Right renal pelvis (tissue), 4 donors: ENCODE measurements at regions not wholly inside any gene's neighbourhood (a gene's known extent, or its start where the extent isn't known, plus 50 kb on each side); places are given as distances from the start of the nearest gene placed in this dataset.

Experiments used
- DNase-seq, 4 donors: peaks; one replicate each; pipeline ENCODE4 v3.0.0-alpha.2; 2013; ENCODE audit warnings: low read depth in 4 of 4, low spot score in 3 of 4, missing footprints in 1 of 4

GRCh38 chr22:49025791-49026493 lies 801.7 kb downstream of the BRD1 start:
- DNase-seq: no peak

- DNase-seq: no peak
Measured at GRCh38 chr22:49024775-49025440, 802.8 kb downstream of the BRD1 start.

- no peak for DNase-seq
Measured at GRCh38 chr22:49023879-49024774, 803.5 kb downstream of the BRD1 start.

DNA sequence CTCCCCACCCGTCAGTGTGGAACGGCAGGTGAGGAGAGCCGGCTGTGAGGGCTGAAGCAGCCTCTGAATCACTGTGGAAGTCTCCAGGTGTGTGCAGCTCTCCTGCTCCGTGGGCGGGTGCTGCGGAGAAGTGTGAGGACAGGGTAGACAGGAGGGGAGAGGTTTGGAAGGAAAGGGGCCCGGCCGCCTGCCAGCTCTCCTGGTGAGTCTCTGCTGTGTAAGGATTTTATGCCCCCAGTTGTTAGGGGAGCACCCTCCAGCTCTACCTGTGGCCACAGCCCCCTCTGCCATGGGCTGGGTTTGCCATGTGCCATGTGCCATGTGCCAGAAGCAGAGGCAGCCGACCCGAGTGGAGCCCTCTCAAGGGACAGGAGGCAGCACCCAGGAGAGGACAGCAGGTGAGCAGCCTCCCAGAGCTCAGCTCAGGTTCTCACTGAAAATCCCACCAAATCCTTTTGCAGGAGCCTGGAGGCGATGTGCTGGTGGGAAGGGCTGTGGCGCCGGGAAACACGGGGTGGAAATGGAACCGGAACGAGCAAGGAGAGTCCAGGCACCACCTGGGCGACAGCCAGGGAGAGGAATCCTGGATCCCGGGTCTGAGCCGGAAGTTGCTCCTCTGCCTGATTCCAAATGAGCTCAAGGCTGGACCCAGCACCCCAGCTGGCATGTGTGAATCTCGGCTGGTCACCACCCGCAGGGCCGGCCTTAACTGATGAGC lies 804.4 kb downstream of the BRD1 start:
- no peak for DNase-seq

DNA sequence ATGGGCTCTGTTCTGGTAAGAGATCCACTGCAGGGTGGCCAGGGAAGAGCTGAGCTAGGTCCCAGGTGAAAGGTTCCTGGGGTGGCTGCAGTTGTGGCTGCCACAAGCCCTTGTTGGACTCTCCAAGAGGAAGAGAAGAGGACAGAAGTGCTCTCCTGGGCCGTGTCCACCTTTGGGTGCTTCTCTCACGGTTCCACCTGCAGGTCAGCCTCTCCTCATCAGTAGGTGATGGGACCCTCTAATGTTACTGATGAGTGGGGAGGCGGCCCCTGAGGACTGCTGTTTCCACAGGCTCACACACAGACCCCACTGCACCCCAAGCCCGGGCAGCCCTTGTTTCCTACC lies 804.9 kb downstream of the BRD1 start:
- DNase-seq: no peak

- DNase-seq: no peak
Measured at GRCh38 chr22:49021926-49022815, 805.5 kb downstream of the BRD1 start.

DNA sequence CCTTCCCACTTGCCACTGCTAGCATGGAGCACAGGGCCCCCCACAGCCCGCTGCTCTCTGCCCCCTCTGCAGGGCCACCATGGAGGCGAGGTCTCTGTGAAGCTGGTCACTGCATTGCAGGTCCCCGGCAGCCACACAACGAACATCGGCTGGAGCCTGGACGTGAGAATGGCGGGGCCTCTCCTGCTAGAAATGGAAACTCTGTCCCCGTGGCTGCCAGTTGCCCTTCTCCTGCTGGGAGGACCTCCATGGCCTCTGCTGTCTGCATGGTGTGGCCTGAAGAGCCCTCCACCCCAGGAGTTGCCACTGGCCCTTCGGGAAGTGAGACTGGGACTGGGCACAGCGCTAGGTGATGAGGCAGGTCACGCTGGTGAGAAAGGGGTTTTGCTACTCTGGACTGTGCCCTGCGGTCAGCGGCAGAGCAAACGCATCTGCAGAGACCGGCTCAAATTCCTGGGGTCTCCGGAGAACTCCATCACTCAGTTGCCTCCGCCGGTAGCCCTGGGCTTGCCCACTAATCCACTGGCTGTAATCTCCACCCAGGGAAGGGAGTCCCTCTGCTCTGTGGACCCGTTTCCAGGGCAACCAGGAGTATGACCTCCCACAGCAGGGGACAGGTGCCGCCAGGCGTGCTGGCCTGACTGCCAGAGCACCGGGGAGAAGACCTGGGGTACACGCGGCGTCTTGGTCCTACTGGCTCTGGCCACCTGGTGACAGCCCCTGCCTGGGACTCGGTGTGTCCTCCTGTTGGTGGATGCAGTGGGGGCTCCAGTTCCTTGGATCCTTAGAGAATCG lies 806.3 kb downstream of the BRD1 start:
- no peak for DNase-seq

DNA sequence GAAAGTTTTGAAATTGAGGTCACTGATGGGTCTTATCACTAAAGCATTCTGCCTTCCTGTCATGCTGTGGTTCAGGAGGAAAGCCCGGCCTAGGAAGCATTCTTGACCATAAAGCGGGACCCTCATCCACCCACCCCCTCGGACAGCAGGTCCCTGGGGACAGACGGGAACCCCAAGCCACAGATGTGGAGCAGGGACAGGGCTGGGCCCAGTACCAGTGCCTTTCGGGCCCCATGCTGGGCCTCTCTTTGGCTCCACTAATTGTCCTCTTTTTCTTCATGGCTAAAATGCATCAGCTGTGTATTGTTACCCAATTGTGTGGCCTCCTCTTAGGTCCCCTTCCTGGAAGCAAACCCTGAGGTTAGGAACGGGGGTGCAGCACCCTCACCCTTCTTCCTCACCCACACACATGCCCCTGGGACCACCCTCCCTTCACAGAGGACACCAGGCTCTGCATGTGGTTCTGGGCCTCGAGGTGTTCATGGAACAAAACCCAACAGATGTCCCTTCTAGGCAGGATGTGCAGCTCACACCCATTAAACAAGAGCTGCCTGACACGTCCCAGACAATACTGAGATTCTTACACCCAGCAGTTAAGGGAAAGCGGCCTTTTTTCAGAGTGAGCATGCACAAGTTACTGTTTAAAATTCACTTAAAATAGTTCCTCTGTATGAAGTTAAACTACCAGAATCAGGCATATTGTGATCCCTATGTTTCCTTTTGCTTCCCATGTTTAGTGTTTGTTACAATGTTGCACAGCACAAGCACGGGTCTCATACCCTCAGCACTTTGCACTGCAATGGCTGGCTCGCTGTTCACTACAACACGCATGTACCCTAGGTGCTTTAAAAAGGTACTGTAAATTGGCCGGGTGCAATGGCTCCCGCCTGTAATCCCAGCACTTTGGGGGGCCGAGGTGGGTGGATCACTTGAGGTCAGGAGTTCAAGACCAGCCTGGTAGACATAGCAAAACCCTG lies 807.6 kb downstream of the BRD1 start:
- no peak for DNase-seq

- no peak for DNase-seq
Measured at GRCh38 chr22:49018601-49019000, 809.1 kb downstream of the BRD1 start.

GRCh38 chr22:49017482-49018329 lies 810.0 kb downstream of the BRD1 start:
- DNase-seq: no peak

GRCh38 chr22:49016909-49017481 lies 810.7 kb downstream of the BRD1 start:
- no peak for DNase-seq

- no peak for DNase-seq
Measured at GRCh38 chr22:49015993-49016908, 811.4 kb downstream of the BRD1 start.

DNA sequence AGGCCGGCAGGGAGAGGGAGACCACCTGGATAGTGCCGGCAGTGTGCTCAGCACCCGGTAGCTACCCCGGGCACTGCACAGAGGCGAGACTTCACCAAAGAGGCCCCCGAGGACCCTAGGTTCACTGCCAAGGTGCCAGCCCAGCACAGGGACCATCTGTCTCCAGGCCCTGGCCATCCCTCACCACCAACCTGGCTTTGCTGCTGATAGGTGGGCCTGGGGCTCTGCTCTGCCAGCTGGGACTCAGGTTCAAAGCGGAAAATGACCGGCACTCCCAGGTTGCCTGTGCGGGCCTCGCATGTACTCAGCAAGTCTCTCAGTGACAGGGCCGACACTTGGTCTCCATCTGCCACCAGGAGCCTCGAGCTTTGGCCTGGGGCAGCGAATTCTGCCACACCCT lies 812.2 kb downstream of the BRD1 start:
- no peak for DNase-seq

GRCh38 chr22:49014227-49015201 lies 813.2 kb downstream of the BRD1 start:
- DNase-seq: no peak
